Stimulated activated CD4-positive, alpha-beta T cell treated with anti-CD3 and anti-CD28 coated beads, Interleukin-1b, Interleukin-23, amount 100 ng/mL, for 24 hours (primary cell): ENCODE measurements at regions not wholly inside any gene's neighbourhood (a gene's known extent, or its start where the extent isn't known, plus 50 kb on each side); places are given as distances from the start of the nearest gene placed in this dataset.

Experiments
- DNase-seq, 4 experiments: peaks; one replicate each; pipeline ENCODE4 v3.0.0-alpha.2; 2020; ENCODE audit warnings: low read depth in 4 of 4, low spot score in 1 of 4

DNA sequence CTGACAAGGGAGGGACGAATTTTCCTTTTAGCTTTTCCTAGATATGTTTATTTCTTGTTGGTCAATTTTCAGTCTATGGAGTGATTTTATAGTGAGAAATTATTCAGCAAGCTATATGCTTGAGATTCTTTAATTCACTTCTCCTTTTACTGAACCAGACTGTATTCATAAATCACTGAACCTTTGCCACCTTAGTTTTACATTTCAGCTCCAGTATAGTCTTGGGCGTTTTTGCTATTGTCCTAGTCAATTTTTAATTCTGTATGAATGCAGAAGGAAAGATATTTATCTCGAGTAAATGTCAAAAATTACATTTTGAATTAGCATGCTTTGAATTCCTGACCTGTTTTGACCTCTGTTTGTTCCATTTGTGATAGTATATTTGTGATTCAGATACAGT, 468.9 kb downstream of the IPMK start:
- DNase-seq = no peak

DNA sequence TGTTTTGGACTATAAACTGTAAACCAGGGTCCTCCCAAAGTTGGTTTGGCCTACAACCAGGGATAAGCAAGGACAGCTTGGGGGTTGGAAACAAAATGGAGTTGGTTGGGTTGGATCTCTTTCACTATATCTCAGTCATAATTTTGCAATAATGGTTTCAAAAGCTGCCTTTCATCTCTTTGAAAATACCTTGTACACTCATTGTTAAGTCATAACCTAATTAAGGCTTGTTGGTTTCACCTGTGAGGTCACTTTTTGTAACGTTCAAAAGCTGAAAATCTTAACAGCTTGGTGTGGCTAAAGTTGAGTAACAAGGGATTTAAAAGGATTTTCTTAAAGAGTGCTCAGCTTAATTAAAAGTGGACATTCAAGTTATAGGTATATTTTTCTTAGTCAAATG, 476.1 kb downstream of the IPMK start:
- DNase-seq = no peak

DNA sequence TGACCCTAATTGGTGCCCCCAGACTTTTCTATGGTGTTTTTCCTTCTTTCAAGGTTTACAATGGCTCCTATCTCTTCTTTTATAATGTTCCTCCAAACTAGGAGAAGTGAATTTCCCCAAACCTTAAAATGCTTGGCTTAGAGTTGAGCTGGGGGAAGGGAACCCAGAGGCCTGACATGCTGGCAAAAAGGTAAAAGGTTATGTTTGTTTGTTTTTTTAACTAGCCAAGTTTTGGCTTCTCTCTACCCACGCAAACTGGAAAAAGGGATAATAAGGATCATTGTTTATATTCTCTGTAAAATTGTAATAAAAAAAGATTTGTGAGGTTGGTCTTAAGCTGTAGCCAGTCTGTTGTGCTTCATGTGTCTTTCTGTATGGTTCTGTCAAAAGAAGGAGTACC, 477.0 kb downstream of the IPMK start:
- no peak for DNase-seq

DNA sequence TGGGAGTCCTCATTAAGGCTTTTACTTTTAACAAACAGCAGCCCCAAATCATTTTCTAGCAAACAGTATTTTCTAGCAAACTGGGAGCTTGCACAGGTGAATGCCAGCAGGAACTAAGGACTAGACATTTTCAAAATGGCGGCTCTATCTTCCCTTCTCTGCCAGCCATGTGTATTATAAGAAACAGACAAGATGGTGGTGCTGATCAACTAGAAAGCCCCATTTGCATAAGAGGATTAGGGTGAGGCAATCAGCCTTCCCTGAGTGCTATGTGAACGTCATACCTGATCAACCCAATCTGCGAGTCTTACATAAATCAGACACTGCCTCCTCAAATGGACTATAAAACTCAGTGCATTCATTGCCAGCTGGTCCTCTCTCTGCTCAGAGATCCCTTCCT, 479.6 kb downstream of the IPMK start:
- DNase-seq = no peak

DNA sequence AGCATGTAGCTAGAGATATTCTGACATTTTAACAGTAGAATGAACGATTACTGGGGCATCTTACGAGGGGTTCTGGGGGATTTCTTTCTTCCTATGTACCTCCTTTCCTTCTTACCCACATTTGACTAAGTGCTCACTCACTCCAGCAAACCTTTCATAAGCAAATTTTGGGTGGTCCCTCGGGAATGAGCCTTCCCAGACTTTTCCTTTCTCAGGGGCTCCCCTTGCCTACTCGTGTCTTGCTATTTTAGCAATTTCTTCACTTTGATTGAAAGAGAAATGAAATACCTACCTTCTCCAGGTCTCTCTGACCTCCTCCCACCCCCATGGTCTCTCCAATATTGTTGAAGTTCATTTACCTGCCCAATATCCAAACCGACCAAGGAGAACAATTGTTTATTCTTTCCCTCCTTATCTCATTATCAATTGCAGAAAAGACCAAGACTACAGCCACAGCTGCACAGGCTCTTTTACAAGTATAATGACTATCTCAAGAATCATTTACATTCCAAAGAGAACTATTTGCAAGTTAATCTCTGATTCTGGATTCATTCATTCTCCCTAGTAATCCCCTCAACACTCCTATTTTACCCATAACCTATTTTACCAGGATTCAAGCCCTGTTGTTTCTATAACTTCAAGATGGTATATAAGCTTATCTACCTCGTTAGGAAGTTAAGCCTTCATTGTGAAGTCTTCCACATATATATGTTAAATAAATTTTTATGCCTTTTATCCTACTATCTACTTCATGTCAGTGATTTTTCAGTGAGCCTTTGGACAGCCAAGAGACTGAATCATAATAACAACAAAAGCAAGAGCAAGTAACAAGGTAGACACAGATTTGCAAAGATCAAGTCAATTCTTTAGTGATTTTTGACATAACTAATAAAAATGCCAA, 480.6 kb downstream of the IPMK start:
- no peak for DNase-seq

DNA sequence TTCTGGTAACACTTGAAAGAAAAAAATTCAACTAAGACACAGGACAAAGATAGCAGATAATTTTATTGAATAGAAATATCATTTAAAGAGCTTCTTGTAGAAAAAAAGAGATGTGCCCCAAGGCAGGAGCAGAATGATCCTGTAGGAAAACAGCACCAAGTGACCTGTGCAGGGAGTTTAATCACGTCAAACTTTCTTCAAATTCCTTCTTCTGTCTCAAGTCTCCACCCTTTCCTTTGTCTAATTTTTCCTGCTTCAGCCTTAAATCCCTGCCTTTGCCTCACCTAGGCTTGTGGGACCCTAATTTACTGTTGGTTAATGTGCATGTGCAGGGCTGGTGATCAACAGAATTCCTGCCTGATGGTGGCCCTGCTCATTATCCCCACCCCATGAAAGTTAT, 481.4 kb downstream of the IPMK start:
- DNase-seq = no peak

DNA sequence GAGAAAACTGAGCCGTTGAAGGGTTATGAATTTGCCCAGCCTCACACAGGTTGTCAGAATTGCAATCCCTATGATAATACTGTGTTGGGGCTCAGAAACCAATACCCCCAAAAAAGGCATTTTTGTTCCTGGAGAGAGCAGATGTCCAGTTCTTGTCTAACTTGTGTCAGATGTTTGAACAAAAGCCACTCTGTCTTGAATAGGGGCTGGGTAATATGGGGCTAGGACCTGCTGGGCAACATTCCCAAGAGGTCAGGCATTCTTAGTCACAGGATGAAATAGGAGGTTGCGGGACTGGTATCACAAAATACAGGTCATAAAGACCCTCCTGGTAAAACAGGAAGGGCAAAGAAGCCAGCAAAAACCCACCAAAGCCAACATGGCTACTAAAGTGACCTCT, 482.1 kb downstream of the IPMK start:
- no peak for DNase-seq

DNA sequence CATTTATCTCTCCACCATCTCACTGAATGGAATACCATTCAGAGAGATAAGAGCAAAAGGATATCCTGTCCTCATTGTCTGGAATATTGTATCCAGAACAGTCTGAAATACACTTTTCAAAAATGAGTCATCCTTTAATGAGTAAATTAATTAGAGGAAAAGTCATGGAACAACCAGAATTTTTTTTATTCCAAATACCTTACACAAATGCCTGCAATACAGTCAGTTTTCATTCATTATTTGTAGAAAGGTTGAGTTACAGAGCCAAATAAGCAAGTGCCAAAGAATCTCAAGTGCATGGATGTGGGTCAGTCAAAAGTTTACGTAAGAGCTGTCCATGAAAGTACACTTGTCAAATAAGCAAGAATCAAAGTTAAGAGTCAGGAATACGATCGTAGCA, 482.6 kb downstream of the IPMK start:
- DNase-seq = no peak

DNA sequence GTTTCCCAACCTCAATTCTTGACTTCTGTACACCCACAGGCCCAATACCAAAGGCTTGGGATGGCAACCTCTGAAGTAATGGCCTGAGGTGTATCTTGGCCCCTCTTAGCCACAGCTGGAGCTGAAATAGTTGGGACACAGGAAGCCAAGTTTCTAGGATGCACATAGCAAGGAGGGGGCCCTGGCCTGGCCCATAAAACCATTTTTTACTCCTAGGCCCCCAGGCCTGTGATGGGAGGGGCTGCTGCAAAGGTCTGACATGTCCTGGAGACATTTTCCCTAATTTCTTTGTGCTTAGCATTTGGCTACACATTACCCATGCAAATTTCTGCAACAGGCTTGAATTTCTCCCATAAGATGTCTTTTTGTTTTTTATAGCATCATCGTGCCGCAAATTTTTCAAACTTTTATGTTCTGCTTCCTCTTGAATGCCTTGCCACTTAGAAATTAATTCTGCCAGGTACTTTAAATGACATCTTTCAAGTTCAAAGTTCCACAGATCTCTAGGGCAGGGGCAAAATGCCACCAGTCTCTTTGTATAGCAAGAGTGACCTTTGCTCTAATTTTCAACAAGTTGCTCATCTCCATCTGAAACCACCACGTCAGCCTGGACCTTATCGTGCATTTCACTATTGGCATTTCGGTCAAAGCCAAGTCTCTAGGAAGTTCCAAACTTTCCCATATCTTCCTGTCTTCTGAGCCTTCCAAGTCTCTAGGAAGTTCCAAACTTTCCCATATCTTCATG, 490.8 kb downstream of the IPMK start:
- no peak for DNase-seq

DNA sequence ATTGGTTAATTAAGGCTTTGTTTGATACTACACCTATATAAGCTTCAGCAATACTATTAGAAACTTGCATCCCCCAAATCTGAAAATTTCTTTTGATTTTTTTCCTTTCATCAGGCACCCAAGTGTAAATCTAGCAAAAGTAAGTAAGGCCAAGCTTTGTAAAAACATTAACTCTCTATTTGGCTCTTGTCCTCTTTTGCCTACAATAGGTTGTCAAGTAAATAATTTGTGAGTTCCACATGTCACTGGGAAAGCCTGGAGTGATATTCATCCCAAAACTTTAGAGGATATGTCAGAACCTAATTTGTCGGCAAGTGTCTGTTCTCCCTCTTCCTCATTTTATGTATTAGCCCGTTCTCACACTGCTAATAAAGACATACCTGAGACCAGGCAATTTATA, 492.4 kb downstream of the IPMK start:
- no peak for DNase-seq

DNA sequence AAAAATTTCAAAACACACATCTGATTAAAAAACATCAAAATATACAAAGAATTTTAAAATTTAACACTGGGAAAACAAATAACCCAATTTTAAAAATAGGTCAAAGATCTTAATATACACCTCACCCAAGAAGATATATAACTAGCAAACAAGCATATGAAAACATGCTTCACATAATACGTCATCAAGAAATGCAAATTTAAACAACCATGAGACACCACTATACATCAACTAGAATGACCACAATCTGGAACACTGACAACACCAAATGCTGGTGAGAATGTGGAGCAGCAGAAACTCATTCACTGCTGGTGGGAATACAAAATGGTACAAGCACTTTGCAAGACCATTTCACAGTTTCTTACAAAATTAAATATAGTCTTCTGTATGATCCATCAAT, 498.4 kb downstream of the IPMK start:
- DNase-seq = no peak

DNA sequence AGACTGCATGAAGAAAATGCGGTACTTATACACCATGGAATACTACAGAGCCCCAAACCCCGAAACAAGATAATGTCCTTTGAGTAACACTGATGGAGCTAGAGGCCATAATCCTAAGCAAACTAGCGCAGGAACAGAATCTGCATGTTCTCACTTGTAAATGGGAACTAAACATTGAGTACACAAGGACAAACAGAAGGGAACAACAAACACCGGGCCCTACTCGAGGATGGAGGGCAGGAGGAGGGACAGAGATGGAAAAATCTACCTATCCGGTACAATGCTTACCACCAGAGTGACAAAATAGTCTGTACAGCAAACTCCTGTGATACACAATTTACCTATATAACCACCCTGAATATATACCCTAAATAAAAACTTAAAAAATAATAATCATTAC, 507.9 kb downstream of the IPMK start:
- DNase-seq = no peak

DNA sequence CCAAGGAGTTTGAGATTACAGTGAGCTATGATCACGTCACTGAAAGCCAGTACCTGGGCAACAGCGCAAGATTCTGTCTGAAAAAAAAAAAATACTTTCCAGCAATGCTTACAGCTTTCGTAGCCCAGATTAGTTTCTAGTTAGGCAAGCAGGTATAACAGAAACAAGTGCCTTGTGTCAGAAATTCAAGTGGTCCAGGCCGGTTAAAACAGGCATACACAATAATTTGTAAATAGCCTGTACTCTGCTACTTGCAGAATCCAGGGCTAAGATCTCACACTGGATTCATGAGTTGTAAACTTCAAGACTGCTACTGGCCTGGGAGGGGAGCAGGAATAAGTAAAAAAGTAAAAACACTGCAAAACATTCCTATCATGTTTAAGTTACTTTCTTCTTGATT, 512.9 kb downstream of the IPMK start:
- DNase-seq = no peak

DNA sequence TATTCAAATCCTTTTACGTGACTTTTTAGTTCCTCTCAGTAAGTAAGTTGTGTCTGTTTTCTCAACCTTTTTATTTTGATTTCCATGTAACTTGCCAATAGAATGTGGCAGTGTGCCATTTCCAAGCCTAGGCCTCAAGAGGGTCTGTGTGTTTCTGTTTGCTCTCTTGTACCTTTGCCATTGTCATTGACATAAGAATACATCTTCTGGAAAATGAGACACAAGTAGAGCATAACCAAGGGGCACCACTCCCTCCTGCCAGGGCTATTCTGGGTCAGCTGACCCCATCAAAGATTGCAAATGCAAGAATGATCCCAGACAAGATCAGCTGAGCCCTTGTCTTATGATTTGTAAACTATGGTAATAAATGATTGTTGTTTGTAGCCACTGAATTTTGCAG, 524.0 kb downstream of the IPMK start:
- DNase-seq = no peak

DNA sequence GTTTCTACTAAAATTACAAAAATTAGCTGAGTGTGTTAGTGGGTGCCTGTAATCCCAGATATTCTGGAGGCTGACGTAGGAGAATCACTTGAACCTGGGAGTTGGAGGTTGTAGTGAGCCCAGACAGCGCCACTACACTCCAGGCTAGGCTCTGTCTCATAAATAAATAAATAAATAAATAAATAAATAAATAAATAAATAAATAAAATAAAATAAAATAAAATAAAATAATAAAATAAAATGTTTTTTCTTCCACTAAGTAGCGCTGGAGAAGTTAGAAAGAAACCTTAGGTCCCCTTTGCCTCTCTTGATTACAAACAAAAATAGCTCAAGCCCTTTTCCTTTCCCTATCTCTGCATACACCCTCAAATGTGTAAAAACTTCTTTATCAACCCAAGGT, 525.9 kb downstream of the IPMK start:
- no peak for DNase-seq

DNA sequence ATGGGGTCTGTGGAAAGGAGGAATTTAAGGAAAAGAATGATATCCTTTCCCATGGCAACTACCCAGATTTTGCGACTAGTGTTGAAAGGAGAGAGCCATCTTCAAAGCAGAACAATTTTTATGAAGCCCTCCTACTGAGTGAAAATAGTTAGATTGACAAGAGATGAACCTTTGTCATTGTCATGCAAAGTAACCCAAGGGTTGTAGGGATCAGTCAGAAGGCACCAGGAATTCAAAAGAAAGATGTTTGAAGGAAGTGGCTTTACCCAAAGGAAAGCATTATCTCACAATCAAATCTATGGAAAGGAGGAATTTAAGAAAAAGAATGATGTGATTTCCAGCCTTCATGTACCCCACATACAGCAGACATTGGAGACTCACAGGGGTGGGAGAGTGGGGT, 544.4 kb downstream of the IPMK start:
- DNase-seq = no peak

DNA sequence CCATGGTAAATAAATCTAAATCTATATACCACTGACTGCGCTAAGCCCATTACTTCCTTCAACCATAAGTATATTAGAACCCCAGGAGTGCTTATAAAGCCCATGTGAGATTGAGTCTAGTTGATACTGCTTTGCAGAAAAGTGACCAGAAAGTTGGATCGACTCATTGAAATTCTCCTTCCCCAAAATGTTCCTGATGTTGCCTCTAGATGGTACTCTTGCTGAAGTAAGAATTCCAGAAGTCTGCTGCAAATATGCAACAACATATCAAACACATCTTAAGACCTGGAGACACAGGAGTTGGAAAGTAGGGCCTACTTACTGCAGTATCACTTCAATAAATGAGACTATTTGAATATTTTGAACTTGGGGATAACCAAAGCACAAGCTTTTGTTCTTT, 550.8 kb downstream of the IPMK start:
- no peak for DNase-seq

DNA sequence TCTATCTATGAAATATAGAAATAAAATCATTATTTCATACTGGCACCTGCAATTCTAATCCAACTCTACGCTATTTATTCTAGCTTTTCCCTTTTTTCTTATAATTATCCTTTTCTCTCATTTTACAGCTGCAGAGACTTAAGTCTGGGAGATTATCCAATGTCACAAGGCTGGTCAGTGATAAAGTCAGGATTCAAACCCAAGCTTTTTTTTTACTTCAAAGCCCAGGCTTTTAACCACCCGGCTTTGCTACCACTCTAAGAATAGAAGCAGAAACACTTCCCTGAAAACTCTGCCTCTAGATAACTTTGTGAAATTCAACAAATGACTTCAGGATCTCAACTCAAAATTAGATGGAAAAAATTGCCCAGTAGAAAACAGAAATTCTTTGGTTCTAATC, 552.5 kb downstream of the IPMK start:
- no peak for DNase-seq

DNA sequence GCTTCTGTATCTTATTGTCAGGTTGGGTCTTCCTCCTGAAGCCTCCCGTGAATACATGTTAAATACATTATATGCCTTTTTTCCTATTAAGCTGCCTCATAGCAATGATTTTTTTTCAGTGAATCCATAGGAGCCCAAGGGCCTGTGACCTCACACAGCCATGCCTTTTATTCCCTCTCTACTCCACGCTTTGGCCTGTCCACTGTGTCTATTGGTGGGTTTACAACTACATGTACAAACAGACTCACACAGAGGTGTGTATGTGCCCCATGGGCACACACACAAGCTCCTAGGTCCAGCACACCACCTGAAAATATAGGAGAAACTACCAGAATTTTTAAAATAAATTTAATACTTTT, 560.4 kb downstream of the IPMK start:
- DNase-seq = no peak

DNA sequence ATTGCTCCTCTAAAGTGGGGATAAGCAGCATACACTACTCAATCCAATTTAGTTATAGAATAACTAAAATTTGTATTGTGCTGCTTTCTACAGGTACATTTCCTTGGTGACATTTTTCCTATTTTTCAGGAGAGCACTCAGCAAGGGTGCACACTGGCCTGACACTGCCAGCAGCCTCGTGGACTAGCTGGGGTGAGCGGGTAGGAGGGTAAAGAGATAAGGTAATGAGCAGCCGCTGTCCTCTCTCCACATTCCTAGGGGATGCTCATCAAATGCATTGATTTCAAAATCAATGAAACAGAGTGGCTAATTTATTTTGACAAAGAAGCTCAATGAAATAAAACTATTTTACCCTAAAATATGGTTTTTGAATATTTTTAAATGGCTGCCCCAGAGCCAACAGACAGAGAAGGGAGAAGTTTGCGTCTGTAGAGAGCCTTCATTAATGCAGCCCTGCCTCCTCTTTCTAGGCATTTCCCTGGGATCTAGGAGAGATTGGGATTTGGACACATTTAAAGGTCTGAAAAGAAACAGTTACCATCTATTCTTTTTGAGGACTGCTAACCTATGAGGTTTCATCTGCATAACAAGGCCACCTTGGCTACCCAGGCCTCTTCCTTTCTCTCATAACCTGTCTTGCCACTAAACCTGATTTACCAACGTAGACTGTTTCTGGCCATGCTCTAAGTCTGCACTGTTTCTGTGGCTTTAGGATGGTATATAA, 561.0 kb downstream of the IPMK start:
- no peak for DNase-seq

DNA sequence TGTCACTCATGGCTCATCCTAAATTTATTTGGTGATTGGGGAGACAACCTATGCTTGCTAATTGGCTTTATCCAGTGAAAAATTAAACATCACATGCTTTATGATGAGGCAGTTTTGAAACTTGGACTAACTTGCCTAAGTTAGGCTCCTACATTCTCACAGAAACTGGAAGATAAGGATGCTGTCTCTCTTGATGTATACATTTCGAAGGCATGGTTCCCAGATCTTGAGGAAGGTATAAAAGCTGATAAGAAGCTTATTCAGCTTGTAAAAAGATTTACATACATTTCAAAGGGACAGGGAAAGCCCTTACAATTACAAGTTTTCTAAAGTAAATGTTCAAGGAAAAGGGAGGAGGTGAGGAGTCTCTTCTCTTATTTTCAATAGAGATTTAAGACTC, 561.7 kb downstream of the IPMK start:
- no peak for DNase-seq

DNA sequence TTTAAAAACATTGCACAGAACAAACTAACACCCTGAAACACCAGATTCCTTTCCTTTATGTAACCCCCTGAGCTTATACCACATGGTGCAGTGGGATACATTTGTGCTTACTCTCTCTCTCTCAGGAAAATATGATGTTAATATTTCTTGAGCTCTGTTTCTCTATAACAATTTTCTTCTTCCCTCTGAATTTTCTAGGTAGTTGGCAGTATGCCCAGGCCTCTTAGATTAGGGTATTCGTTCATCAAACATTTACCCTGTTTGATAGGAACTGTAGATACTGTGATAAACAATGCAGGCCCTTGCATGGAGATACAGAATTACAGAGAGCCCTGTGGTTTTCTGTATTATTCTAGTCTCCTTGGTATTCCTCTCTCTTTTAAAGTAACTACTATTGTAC, 567.8 kb downstream of the IPMK start:
- no peak for DNase-seq
